ENCODE measurements at regions not wholly inside any gene's neighbourhood (a gene's known extent, or its start where the extent isn't known, plus 50 kb on each side); places are given as distances from the start of the nearest gene placed in this dataset.

- DNase-seq (ENCODE audit: low read depth in 2 of 2) = no peak
Measured at GRCh38 chr5:128591598-128592455, 53.8 kb upstream of the FBN2 start.

GRCh38 chr5:128596071-128596470 lies 58.0 kb upstream of the FBN2 start:
- DNase-seq (ENCODE audit: low read depth in 2 of 2) = no peak

GRCh38 chr5:128597156-128597555 lies 59.1 kb upstream of the FBN2 start:
- no peak for DNase-seq (ENCODE audit: low read depth in 2 of 2)

GRCh38 chr5:128613128-128613527 lies 75.1 kb upstream of the FBN2 start:
- DNase-seq (ENCODE audit: low read depth in 2 of 2) = no peak

GRCh38 chr5:128613766-128614165 lies 75.7 kb upstream of the FBN2 start:
- no peak for DNase-seq (ENCODE audit: low read depth in 2 of 2)

- no peak for DNase-seq (ENCODE audit: low read depth in 2 of 2)
Measured at GRCh38 chr5:128615578-128615977, 77.5 kb upstream of the FBN2 start.

GRCh38 chr5:128626536-128627090 lies 88.6 kb upstream of the FBN2 start:
- no peak for DNase-seq (ENCODE audit: low read depth in 2 of 2)

GRCh38 chr5:128627939-128628338 lies 89.9 kb upstream of the FBN2 start:
- DNase-seq (ENCODE audit: low read depth in 2 of 2) = no peak

GRCh38 chr5:128629157-128629556 lies 91.1 kb upstream of the FBN2 start:
- DNase-seq (ENCODE audit: low read depth in 2 of 2) = no peak

GRCh38 chr5:128630121-128630520 lies 92.1 kb upstream of the FBN2 start:
- no peak for DNase-seq (ENCODE audit: low read depth in 2 of 2)

- DNase-seq (ENCODE audit: low read depth in 2 of 2) = no peak
Measured at GRCh38 chr5:128631771-128632170, 93.7 kb upstream of the FBN2 start.

- no peak for DNase-seq (ENCODE audit: low read depth in 2 of 2)
Measured at GRCh38 chr5:128632264-128632663, 94.2 kb upstream of the FBN2 start.

- DNase-seq (ENCODE audit: low read depth in 2 of 2) = no peak
Measured at GRCh38 chr5:128633901-128634300, 95.9 kb upstream of the FBN2 start.

GRCh38 chr5:128635379-128635778 lies 97.3 kb upstream of the FBN2 start:
- DNase-seq (ENCODE audit: low read depth in 2 of 2) = no peak

GRCh38 chr5:128636361-128636760 lies 98.3 kb upstream of the FBN2 start:
- DNase-seq (ENCODE audit: low read depth in 2 of 2) = no peak

GRCh38 chr5:128637031-128637430 lies 99.0 kb upstream of the FBN2 start:
- DNase-seq (ENCODE audit: low read depth in 2 of 2) = no peak

GRCh38 chr5:128641861-128642260 lies 103.8 kb upstream of the FBN2 start:
- DNase-seq (ENCODE audit: low read depth in 2 of 2) = no peak

GRCh38 chr5:128644863-128645262 lies 106.8 kb upstream of the FBN2 start:
- DNase-seq (ENCODE audit: low read depth in 2 of 2) = no peak

GRCh38 chr5:128645581-128645980 lies 107.5 kb upstream of the FBN2 start:
- no peak for DNase-seq (ENCODE audit: low read depth in 2 of 2)

- no peak for DNase-seq (ENCODE audit: low read depth in 2 of 2)
Measured at GRCh38 chr5:128646176-128646575, 108.1 kb upstream of the FBN2 start.

GRCh38 chr5:128649192-128649591 lies 111.1 kb upstream of the FBN2 start:
- DNase-seq (ENCODE audit: low read depth in 2 of 2) = no peak

- no peak for DNase-seq (ENCODE audit: low read depth in 2 of 2)
Measured at GRCh38 chr5:128662997-128663396, 125.0 kb upstream of the FBN2 start.

GRCh38 chr5:128665747-128666355 lies 127.8 kb upstream of the FBN2 start:
- no peak for DNase-seq (ENCODE audit: low read depth in 2 of 2)

Data from stimulated activated CD4-positive, alpha-beta T cell treated with anti-CD3 and anti-CD28 coated beads, Interleukin-4, amount 100 ng/mL, for 48 hours (primary cell).